Keratinocyte (primary cell): ENCODE measurements at regions not wholly inside any gene's neighbourhood (a gene's known extent, or its start where the extent isn't known, plus 50 kb on each side); places are given as distances from the start of the nearest gene placed in this dataset.

Source experiments
- DNase-seq: peaks from one replicate; pipeline ENCODE4 v3.0.0-alpha.2; 2011; ENCODE audit warnings: low read depth, missing footprints, low spot score
- FAIRE-seq: peaks from 2 replicates; lab custom pipeline; 2011; peaks lifted over from hg19 to GRCh38; lab: Jason Lieb, UNC
- H2AFZ ChIP-seq: 2 replicates; pipeline ENCODE4 v1.6.0; 2012; ENCODE audit warnings: low read length, control low read depth, inconsistent platforms; ENCODE audit not compliant: control insufficient read depth
- H3K27ac ChIP-seq: 2 replicates; pipeline ENCODE4 v1.5.1; 2011; ENCODE audit warnings: low read length; ENCODE audit not compliant: control insufficient read depth, insufficient read depth
- H3K27me3 ChIP-seq: 3 replicates; pipeline ENCODE4 v1.6.0; 2011; ENCODE audit warnings: low read length; ENCODE audit not compliant: control insufficient read depth, insufficient read depth; ENCODE audit errors: extremely low read depth
- H3K36me3 ChIP-seq, 2 experiments: 2 replicates in 1 of 2; 3 replicates in 1 of 2; pipeline ENCODE4 v1.5.1; 2011; ENCODE audit warnings: low read length in 2 of 2, mild to moderate bottlenecking in 1 of 2; ENCODE audit not compliant: control insufficient read depth in 2 of 2, insufficient read depth in 2 of 2; ENCODE audit errors: extremely low read depth in 1 of 2
- H3K4me1 ChIP-seq: 3 replicates; pipeline ENCODE4 v1.5.1; 2011; ENCODE audit warnings: low read length; ENCODE audit not compliant: control insufficient read depth, insufficient read depth; ENCODE audit errors: extremely low read depth
- H3K4me2 ChIP-seq: 3 replicates; pipeline ENCODE4 v1.6.0; 2011; ENCODE audit warnings: low read depth, low read length; ENCODE audit not compliant: control insufficient read depth, insufficient read depth; ENCODE audit errors: extremely low read depth
- H3K4me3 ChIP-seq, 3 experiments: fragments of 200-600 bp in 1 of 3; sonication (generic) in 1 of 3; 2 replicates in 2 of 3; 3 replicates in 1 of 3; pipeline ENCODE4 v1.5.1; 2011 to 2016; ENCODE audit warnings: low read length in 3 of 3, mild to moderate bottlenecking in 3 of 3, control low read depth in 2 of 3, inconsistent platforms in 1 of 3, low read depth in 1 of 3, mixed read lengths in 1 of 3, mixed run types in 1 of 3, moderate library complexity in 1 of 3; ENCODE audit not compliant: control insufficient read depth in 2 of 3, insufficient read depth in 2 of 3; ENCODE audit errors: extremely low read depth in 1 of 3
- H3K79me2 ChIP-seq: 2 replicates; pipeline ENCODE4 v1.6.0; 2012; ENCODE audit warnings: low read length; ENCODE audit not compliant: control insufficient read depth, insufficient read depth
- H3K9ac ChIP-seq: 3 replicates; pipeline ENCODE4 v1.6.0; 2011; ENCODE audit warnings: low read length; ENCODE audit not compliant: control insufficient read depth, insufficient read depth; ENCODE audit errors: extremely low read depth
- H3K9me1 ChIP-seq: 3 replicates; pipeline ENCODE4 v1.6.0; 2011; ENCODE audit warnings: low read length; ENCODE audit not compliant: control insufficient read depth, insufficient read depth; ENCODE audit errors: extremely low read depth
- H3K9me3 ChIP-seq: 2 replicates; pipeline ENCODE4 v1.5.1; 2012; ENCODE audit warnings: low read depth, low read length; ENCODE audit not compliant: control insufficient read depth
- H4K20me1 ChIP-seq: 3 replicates; pipeline ENCODE4 v1.6.0; 2011; ENCODE audit warnings: low read length; ENCODE audit not compliant: control insufficient read depth, insufficient read depth; ENCODE audit errors: extremely low read depth
- CTCF ChIP-seq, 3 experiments: IDR thresholded peaks in 1 of 3; conservative IDR thresholded peaks in 1 of 3; optimal IDR thresholded peaks in 1 of 3; 2 replicates in 2 of 3; 3 replicates in 1 of 3; pipeline versions ENCODE3 to v1.5.1; 2011; ENCODE audit warnings: low read length in 3 of 3, mild to moderate bottlenecking in 3 of 3, moderate library complexity in 2 of 3, control low read depth in 1 of 3, inconsistent platforms in 1 of 3; ENCODE audit not compliant: insufficient read depth in 2 of 3; ENCODE audit errors: extremely low read depth in 1 of 3
- EZH2 ChIP-seq: IDR thresholded peaks from one replicate; pipeline ENCODE4 v1.6.1; 2012; ENCODE audit warnings: inconsistent platforms, mild to moderate bottlenecking, low read length, moderate library complexity
- dilution Hi-C: fragments of 300-500 bp; cut with MboI; formaldehyde crosslinking; loops from one replicate; pipeline ENCODE4 v1.7.0; 2020; ENCODE audit warnings: low sequenced_read_pairs; ENCODE audit not compliant: extremely low pct_ligation_motif_present

GRCh38 chr1:239155466-239156091 is 230.8 kb upstream of the CHRM3 start:
- no peak overlapping the region for H3K4me2 ChIP-seq
- no peak for TF ChIP-seq EZH2
- TF ChIP-seq CTCF (optimal IDR thresholded peaks at IDR 0.05 in 1 of 3, IDR thresholded peaks at IDR 0.05 in 1 of 3, conservative IDR thresholded peaks at IDR 0.05 in 1 of 3; ENCODE audit: extremely low read depth in 1 of 3, insufficient read depth in 2 of 3, low read length in 3 of 3) = no peak
- dilution Hi-C loops = no loop called here
- no peaks in the 10 kb centered on the region for H3K9me1 ChIP-seq
- no peak overlapping the region for H3K9ac ChIP-seq
- DNase-seq (no peak), FAIRE-seq (no peak)
- H3K36me3 ChIP-seq = no peaks in the 10 kb centered on the region
- no peaks in the 10 kb centered on the region for H3K79me2 ChIP-seq
- no peak overlapping the region for H3K27ac ChIP-seq
- no peak overlapping the region for H2AFZ ChIP-seq
- no peaks in the 10 kb centered on the region for H4K20me1 ChIP-seq
- H3K4me3 ChIP-seq = no peak overlapping the region
- no peaks in the 10 kb centered on the region for H3K9me3 ChIP-seq
- no peaks in the 10 kb centered on the region for H3K27me3 ChIP-seq
- H3K4me1 ChIP-seq = no peaks in the 10 kb centered on the region

- Histone ChIP-seq H2AFZ (no peak overlapping the region), H3K4me3 (no peak overlapping the region), H3K36me3 (no peaks in the 10 kb centered on the region), H3K9me3 (no peaks in the 10 kb centered on the region), H3K9me1 (no peaks in the 10 kb centered on the region), H3K27me3 (no peaks in the 10 kb centered on the region), H3K79me2 (no peaks in the 10 kb centered on the region), H3K27ac (no peak overlapping the region), H3K4me2 (no peak overlapping the region), H3K4me1 (no peaks in the 10 kb centered on the region), H4K20me1 (no peaks in the 10 kb centered on the region), H3K9ac (no peak overlapping the region)
- no peak for DNase-seq
- no peak for FAIRE-seq
- dilution Hi-C loops = no loop called here
- TF ChIP-seq EZH2 (no peak), CTCF (optimal IDR thresholded peaks at IDR 0.05 in 1 of 3, IDR thresholded peaks at IDR 0.05 in 1 of 3, conservative IDR thresholded peaks at IDR 0.05 in 1 of 3; ENCODE audit: extremely low read depth in 1 of 3, insufficient read depth in 2 of 3, low read length in 3 of 3) (no peak)
Measured at GRCh38 chr1:239151937-239152336, 234.4 kb upstream of the CHRM3 start.
